Epithelial cell of proximal tubule (primary cell): ENCODE measurements at regions not wholly inside any gene's neighbourhood (a gene's known extent, or its start where the extent isn't known, plus 50 kb on each side); places are given as distances from the start of the nearest gene placed in this dataset.

ENCODE experiments used
- DNase-seq: peaks from one replicate; pipeline ENCODE4 v3.0.0-alpha.2; 2011; ENCODE audit warnings: low read depth
- H3K4me3 ChIP-seq: 2 replicates; pipeline ENCODE4 v1.5.1; 2011; ENCODE audit warnings: low read depth, mild to moderate bottlenecking, low read length
- CTCF ChIP-seq: conservative IDR thresholded peaks from 2 replicates; pipeline ENCODE4 v1.5.1; 2012; ENCODE audit warnings: low read depth, mild to moderate bottlenecking, low read length

GRCh38 chr16:79776243-79776847, 175.8 kb upstream of the MAF start:
- H3K4me3 ChIP-seq = no peak overlapping the region
- no peak for TF ChIP-seq CTCF
- no peak for DNase-seq

- no peak for TF ChIP-seq CTCF
- no peak overlapping the region for H3K4me3 ChIP-seq
- DNase-seq = no peak
Observed at GRCh38 chr16:79772784-79773183, 172.2 kb upstream of the MAF start.

- no peak overlapping the region for H3K4me3 ChIP-seq
- no peak for DNase-seq
- TF ChIP-seq CTCF = no peak
Observed at GRCh38 chr16:79772048-79772447, 171.5 kb upstream of the MAF start.

DNA sequence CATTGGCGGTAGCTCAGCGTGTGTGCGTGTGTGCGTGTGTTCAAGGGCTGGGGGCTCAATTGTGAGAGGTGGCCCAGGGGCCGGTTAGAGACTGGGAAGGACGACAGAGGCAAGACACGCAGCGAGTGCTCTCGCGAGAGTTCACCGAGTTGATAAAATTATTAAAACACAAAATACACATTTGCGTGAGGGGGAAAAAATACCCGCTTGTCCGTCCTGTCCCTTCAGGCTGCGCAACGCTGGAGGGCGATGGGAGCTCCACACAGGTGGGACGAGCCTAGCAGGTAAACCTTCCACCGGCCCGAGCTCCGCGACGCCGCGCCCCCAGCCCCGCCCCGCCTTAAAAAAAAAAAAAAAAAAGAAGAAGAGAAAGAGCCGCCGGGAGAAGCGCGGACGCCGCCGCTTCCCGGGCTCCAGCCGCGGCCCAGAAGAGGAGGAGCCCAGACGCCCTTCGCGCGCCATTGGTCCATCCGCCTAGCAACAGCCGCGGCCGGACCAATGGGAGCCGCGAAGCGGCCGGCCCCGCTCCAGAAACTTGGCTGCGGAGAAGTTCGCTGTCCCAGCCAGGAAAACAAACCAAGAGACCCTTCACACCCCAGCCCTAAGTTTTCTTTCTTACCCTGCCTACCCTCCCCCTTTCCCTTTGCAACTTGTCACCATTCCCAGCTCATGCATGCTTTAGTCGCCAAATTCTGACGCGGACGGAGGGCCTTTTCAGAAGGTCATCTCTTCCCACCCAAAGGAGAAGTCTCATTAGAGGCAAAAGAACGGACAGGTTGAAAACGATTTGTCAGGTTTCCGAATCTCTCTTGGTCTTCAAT, 169.9 kb upstream of the MAF start:
- TF ChIP-seq CTCF = no peak
- no peak for DNase-seq
- H3K4me3 ChIP-seq = peak overlapping the region; percentile 73

GRCh38 chr16:79769928-79770243, 169.3 kb upstream of the MAF start:
- no peak for TF ChIP-seq CTCF
- DNase-seq = no peak
- peak overlapping the region; percentile 73 for H3K4me3 ChIP-seq

- no peak for DNase-seq
- peak overlapping the region; percentile 73 for H3K4me3 ChIP-seq
- TF ChIP-seq CTCF = no peak
Observed at GRCh38 chr16:79769270-79769927, 168.9 kb upstream of the MAF start.
